Mesothelial cell of epicardium (in vitro differentiated cells): ENCODE measurements at regions not wholly inside any gene's neighbourhood (a gene's known extent, or its start where the extent isn't known, plus 50 kb on each side); places are given as distances from the start of the nearest gene placed in this dataset.

ENCODE experiments used
- DNase-seq, 2 experiments: peaks; one replicate each; pipeline ENCODE4 v3.0.0; 2021; ENCODE audit warnings: low spot score in 2 of 2; ENCODE audit not compliant: unreplicated experiment in 2 of 2
- H3K27ac Mint-ChIP-seq: 2 replicates; pipeline ENCODE4 v1.8.0; 2021; ENCODE audit warnings: mixed read lengths
- H3K27me3 Mint-ChIP-seq: 2 replicates; pipeline ENCODE4 v1.8.0; 2021; ENCODE audit warnings: low read depth, mixed read lengths
- H3K36me3 Mint-ChIP-seq: 2 replicates; pipeline ENCODE4 v1.8.0; 2021; ENCODE audit warnings: mixed read lengths
- H3K4me1 Mint-ChIP-seq: 2 replicates; pipeline ENCODE4 v1.8.0; 2021; ENCODE audit warnings: mixed read lengths
- H3K4me3 Mint-ChIP-seq: 2 replicates; pipeline ENCODE4 v1.8.0; 2021; ENCODE audit warnings: mild to moderate bottlenecking, moderate library complexity, mixed read lengths
- H3K9me3 Mint-ChIP-seq: 2 replicates; pipeline ENCODE4 v1.8.0; 2021; ENCODE audit warnings: mixed read lengths
- TF ChIP-seq, protein P1 (sequence below): fragments of 200-600 bp; sonication (generic); IDR thresholded peaks from one replicate; pipeline ENCODE4 v1.5.0; 2021; ENCODE audit warnings: antibody characterized with exemption; ENCODE audit not compliant: unreplicated experiment

DNA sequence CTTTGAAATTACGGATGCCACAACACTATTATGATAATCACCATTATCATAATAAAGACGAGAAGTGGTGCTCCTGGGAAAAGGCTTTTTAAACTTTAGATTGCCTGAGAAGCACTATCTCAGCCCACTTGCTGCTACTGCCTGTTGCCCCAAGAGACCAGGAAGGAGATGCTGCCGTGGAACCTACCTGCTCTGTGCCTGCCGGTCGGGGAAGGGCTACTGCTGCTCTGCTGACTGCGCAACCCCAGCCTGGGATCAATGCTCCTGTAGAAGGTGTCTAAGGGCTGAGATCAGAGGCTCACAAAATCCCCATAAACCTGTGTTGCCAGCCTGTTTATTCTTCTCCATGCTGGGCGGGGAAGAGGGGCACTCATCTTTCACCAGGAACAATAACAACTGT lies 145.3 kb upstream of the VCX3B start:
- peaks cover 4% of the 10 kb centered on the region for H3K27me3 Mint-ChIP-seq
- H3K4me1 Mint-ChIP-seq, result no peaks in the 10 kb centered on the region
- H3K36me3 Mint-ChIP-seq, result no peaks in the 10 kb centered on the region
- H3K27ac Mint-ChIP-seq, result no peak overlapping the region
- TF ChIP-seq, protein P1, sequence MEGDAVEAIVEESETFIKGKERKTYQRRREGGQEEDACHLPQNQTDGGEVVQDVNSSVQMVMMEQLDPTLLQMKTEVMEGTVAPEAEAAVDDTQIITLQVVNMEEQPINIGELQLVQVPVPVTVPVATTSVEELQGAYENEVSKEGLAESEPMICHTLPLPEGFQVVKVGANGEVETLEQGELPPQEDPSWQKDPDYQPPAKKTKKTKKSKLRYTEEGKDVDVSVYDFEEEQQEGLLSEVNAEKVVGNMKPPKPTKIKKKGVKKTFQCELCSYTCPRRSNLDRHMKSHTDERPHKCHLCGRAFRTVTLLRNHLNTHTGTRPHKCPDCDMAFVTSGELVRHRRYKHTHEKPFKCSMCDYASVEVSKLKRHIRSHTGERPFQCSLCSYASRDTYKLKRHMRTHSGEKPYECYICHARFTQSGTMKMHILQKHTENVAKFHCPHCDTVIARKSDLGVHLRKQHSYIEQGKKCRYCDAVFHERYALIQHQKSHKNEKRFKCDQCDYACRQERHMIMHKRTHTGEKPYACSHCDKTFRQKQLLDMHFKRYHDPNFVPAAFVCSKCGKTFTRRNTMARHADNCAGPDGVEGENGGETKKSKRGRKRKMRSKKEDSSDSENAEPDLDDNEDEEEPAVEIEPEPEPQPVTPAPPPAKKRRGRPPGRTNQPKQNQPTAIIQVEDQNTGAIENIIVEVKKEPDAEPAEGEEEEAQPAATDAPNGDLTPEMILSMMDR, result no peak
- no peak overlapping the region for H3K4me3 Mint-ChIP-seq
- H3K9me3 Mint-ChIP-seq, result peaks cover 14% of the 10 kb centered on the region
- no peak for DNase-seq

DNA sequence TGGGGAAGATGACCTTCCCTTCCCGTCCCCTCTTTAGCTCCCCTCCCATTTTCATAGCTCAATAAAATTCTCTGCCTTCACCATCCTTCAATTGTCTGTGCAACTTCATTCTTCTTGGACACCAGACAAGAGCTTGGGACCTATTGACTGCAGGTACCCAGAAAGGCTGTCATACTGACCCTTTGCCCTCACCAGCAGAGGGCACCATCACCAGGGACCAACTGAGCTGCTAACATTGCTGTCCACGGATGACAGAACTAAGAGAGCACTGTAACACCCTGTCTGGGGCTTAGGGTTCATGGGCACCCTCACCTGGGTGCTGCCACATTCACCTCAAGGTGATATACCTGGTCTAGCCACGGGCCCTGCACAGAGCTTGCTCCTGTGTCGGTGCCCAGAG lies 141.3 kb upstream of the VCX3B start:
- Mint-ChIP-seq H3K36me3 (no peaks in the 10 kb centered on the region), H3K9me3 (peaks cover 14% of the 10 kb centered on the region), H3K27ac (no peak overlapping the region), H3K27me3 (peaks cover 4% of the 10 kb centered on the region), H3K4me1 (no peaks in the 10 kb centered on the region), H3K4me3 (no peak overlapping the region)
- no peak for DNase-seq
- TF ChIP-seq, protein P1, result no peak

DNA sequence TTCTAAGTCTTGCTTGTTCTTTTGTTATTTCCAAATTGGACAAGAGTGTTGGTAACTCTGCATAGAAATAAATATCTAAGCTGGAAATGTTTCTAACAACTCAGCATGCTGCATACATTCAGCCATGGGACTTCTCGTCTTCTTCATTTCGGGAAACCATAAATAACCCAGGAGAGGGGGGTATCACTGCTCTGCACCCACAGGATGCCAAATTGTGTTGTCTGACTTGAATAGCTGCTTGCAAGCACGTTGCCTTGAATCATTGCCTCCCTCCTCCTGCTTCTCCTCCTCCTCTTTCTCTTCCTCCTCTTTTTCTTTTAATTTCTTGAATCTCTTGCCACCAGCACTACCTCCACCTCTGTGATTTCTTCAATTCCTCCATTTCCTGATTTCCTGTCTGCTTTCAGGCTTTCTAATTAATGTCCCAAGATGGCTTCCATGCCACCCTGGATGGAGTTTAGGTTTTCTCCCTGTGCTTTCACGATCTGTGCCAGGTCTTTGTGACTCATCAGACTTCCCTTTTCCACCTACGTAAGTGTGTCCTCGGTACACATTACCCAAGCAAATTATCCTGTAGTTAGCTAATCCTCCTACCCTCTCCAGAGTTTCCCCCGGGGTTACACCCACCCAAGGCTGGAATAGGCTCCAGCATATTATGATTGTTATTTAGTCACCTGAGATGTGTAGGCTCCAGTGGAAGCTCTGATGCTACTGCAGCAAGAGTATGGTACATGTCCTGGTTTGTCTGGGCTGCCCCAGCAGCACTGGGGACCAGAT lies 122.6 kb upstream of the VCX3B start:
- Mint-ChIP-seq H3K27ac (no peak overlapping the region), H3K36me3 (no peaks in the 10 kb centered on the region), H3K4me3 (no peak overlapping the region), H3K9me3 (peaks cover 3% of the 10 kb centered on the region), H3K27me3 (peaks cover 3% of the 10 kb centered on the region), H3K4me1 (no peaks in the 10 kb centered on the region)
- TF ChIP-seq, protein P1, result no peak
- no peak for DNase-seq

DNA sequence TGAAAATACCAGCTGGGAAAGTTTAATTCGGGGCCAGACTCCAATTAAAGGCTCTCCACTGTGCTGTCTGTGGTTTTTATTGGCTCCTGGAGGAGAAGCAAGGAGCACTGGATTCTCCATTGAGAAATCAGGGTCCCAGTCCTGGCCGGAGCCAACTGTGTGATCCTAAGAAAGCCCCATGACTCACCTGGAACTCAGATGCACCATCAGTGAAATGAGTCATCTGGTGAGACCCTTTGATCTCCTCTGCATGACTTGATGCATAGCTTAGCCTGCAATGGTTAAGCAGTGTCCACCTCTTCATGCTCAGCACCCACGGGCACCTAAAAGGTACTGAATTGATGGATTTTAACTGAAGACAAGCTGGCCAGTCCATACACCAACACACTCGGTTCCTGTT lies 119.2 kb upstream of the VCX3B start:
- TF ChIP-seq, protein P1, result no peak
- no peaks in the 10 kb centered on the region for H3K27me3 Mint-ChIP-seq
- no peak for DNase-seq
- H3K9me3 Mint-ChIP-seq, result peaks cover 3% of the 10 kb centered on the region
- no peaks in the 10 kb centered on the region for H3K36me3 Mint-ChIP-seq
- H3K4me3 Mint-ChIP-seq, result no peak overlapping the region
- H3K27ac Mint-ChIP-seq, result no peak overlapping the region
- no peaks in the 10 kb centered on the region for H3K4me1 Mint-ChIP-seq

DNA sequence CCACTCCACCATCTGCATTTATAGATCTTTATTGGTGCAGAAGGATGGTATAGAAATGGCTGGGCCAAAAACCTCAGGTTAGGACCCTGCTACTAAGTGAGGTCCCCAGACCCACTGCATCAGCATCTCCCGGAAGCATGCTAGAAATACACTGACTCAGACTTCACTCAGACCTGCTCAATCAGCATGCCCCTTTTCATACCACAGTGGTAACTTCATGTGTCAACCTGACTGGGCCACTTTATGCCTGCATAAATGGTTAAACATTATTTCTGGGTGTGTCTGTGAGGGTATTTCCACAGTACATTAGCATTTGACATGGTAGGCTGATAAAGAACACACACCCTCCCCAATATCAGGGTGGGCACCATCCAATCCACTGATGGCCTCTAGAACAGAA lies 118.6 kb upstream of the VCX3B start:
- DNase-seq, result no peak
- Mint-ChIP-seq H3K27me3 (no peaks in the 10 kb centered on the region), H3K9me3 (peaks cover 3% of the 10 kb centered on the region), H3K27ac (no peak overlapping the region), H3K36me3 (no peaks in the 10 kb centered on the region), H3K4me3 (no peak overlapping the region), H3K4me1 (no peaks in the 10 kb centered on the region)
- TF ChIP-seq, protein P1, result no peak
